HepG2 (cell line): ENCODE measurements at regions not wholly inside any gene's neighbourhood (a gene's known extent, or its start where the extent isn't known, plus 50 kb on each side); places are given as distances from the start of the nearest gene placed in this dataset.

Experiments
- ATF3 ChIP-seq: sonication (generic); formaldehyde crosslinking; IDR thresholded peaks from 2 replicates; pipeline ENCODE4 v1.4.0; 2020; ENCODE audit warnings: missing genetic modification reagents
- FOSL2 ChIP-seq: sonication (generic); formaldehyde crosslinking; IDR thresholded peaks from 2 replicates; pipeline ENCODE4 v1.4.0; 2020; ENCODE audit warnings: missing genetic modification reagents
- GABPB1 ChIP-seq: IDR thresholded peaks from 2 replicates; pipeline ENCODE4 v1.6.1; 2016; ENCODE audit warnings: mild to moderate bottlenecking, missing genetic modification reagents, moderate library complexity, missing compliant biosample characterization
- MNT ChIP-seq: fragments of 450-650 bp; IDR thresholded peaks from 2 replicates; pipeline ENCODE4 v1.6.1; 2016
- UBTF ChIP-seq: sonication (generic); formaldehyde crosslinking; IDR thresholded peaks from 2 replicates; pipeline ENCODE4 v1.4.0; 2020; ENCODE audit warnings: mild to moderate bottlenecking, missing genetic modification reagents
- ZNF572 ChIP-seq: sonication (generic); formaldehyde crosslinking; IDR thresholded peaks from 2 replicates; pipeline ENCODE4 v1.5.1; 2020; ENCODE audit warnings: mild to moderate bottlenecking, missing genetic modification reagents
- ZNF577 ChIP-seq: sonication (generic); formaldehyde crosslinking; IDR thresholded peaks from 2 replicates; pipeline ENCODE4 v1.4.0; 2020; ENCODE audit warnings: mild to moderate bottlenecking, low read depth, missing genetic modification reagents, borderline replicate concordance
- ZNF768 ChIP-seq: sonication (generic); formaldehyde crosslinking; IDR thresholded peaks from 2 replicates; pipeline ENCODE4 v1.4.0; 2020; ENCODE audit warnings: missing genetic modification reagents
- ZNF770 ChIP-seq: sonication (generic); formaldehyde crosslinking; IDR thresholded peaks from 2 replicates; pipeline ENCODE4 v1.5.0; 2020; ENCODE audit warnings: mild to moderate bottlenecking, missing genetic modification reagents

- TF ChIP-seq UBTF (CRISPR knock-in tag) (peak; percentile 67; the same call in 1 of the 2 replicates), ZNF572 (CRISPR knock-in tag) (no peak), ZNF577 (CRISPR knock-in tag) (no peak), ZNF770 (CRISPR knock-in tag) (no peak), MNT (no peak), FOSL2 (CRISPR knock-in tag) (peak; percentile 90), GABPB1 (CRISPR knock-in tag) (peak; percentile 34; the same call in 1 of the 2 replicates), ZNF768 (CRISPR knock-in tag) (peak; percentile 45; the same call in 1 of the 2 replicates), ATF3 (CRISPR knock-in tag) (peak; percentile 64; the same call in 1 of the 2 replicates)
Observed at GRCh38 chr9:134502809-134503211, 138.8 kb upstream of the COL5A1 start (continued).
